OCI-LY1 (cell line): ENCODE measurements at regions not wholly inside any gene's neighbourhood (a gene's known extent, or its start where the extent isn't known, plus 50 kb on each side); places are given as distances from the start of the nearest gene placed in this dataset.

Experiments
- H2AFZ ChIP-seq: fragments of 200-600 bp; sonication (generic), shearing (Covaris generic); 2 replicates; pipeline ENCODE4 v1.6.0; 2014; ENCODE audit warnings: antibody characterized with exemption, mild to moderate bottlenecking, low read length
- H3F3A ChIP-seq: fragments of 200-600 bp; sonication (generic), shearing (Covaris generic); 2 replicates; pipeline ENCODE4 v1.6.0; 2014; ENCODE audit warnings: mild to moderate bottlenecking, antibody characterized with exemption, low read length, moderate library complexity; ENCODE audit not compliant: insufficient read depth
- H3K27ac ChIP-seq: fragments of 200-600 bp; sonication (generic); 2 replicates; pipeline ENCODE4 v1.5.1; 2014; ENCODE audit warnings: low read length, mixed run types, mild to moderate bottlenecking, low read depth; ENCODE audit not compliant: poor library complexity, severe bottlenecking
- H3K27me3 ChIP-seq: fragments of 200-600 bp; sonication (generic); 2 replicates; pipeline ENCODE4 v1.6.0; 2014; ENCODE audit warnings: antibody characterized with exemption, mild to moderate bottlenecking, low read length, moderate library complexity; ENCODE audit not compliant: insufficient read depth
- H3K36me3 ChIP-seq: fragments of 200-600 bp; sonication (generic); 2 replicates; pipeline ENCODE4 v1.6.1; 2014; ENCODE audit warnings: mild to moderate bottlenecking, antibody characterized with exemption, low read length, moderate library complexity, mixed read lengths; ENCODE audit not compliant: insufficient read depth
- H3K4me1 ChIP-seq: fragments of 200-600 bp; sonication (generic); 2 replicates; pipeline ENCODE4 v1.5.1; 2014; ENCODE audit warnings: mild to moderate bottlenecking, low read length, moderate library complexity; ENCODE audit not compliant: insufficient read depth, severe bottlenecking
- H3K4me2 ChIP-seq: fragments of 200-600 bp; sonication (generic), shearing (Covaris generic); 2 replicates; pipeline ENCODE4 v1.6.1; 2014; ENCODE audit warnings: low read length
- H3K4me3 ChIP-seq: fragments of 200-600 bp; sonication (generic); 2 replicates; pipeline ENCODE4 v1.5.1; 2014; ENCODE audit warnings: low read length, low read depth, mild to moderate bottlenecking, mixed read lengths; ENCODE audit not compliant: poor library complexity, severe bottlenecking
- H3K79me2 ChIP-seq: fragments of 200-600 bp; shearing (Covaris generic); 2 replicates; pipeline ENCODE4 v1.6.1; 2016; ENCODE audit warnings: mixed run types, low read length, mixed read lengths; ENCODE audit not compliant: insufficient read depth
- H3K9ac ChIP-seq: fragments of 200-600 bp; sonication (generic), shearing (Covaris generic); 2 replicates; pipeline ENCODE4 v1.6.1; 2014; ENCODE audit warnings: mild to moderate bottlenecking, low read length, mixed read lengths
- H3K9me2 ChIP-seq: fragments of 200-600 bp; sonication (generic), shearing (Covaris generic); 2 replicates; pipeline ENCODE4 v1.6.1; 2014; ENCODE audit warnings: low read depth, mild to moderate bottlenecking, low read length, mixed read lengths
- H3K9me3 ChIP-seq: fragments of 200-600 bp; shearing (Covaris generic); 2 replicates; pipeline ENCODE4 v1.6.1; 2014; ENCODE audit warnings: low read length, mixed read lengths
- H4K20me1 ChIP-seq: fragments of 200-600 bp; sonication (generic), shearing (Covaris generic); 2 replicates; pipeline ENCODE4 v1.6.0; 2016; ENCODE audit warnings: mild to moderate bottlenecking, low read length; ENCODE audit not compliant: insufficient read depth
- EZH2 ChIP-seq: fragments of 200-600 bp; sonication (generic), shearing (Covaris generic); IDR thresholded peaks from 2 replicates; pipeline ENCODE4 v1.8.0; 2017; ENCODE audit warnings: borderline replicate concordance, mixed run types, mild to moderate bottlenecking, antibody characterized with exemption, low read length, moderate library complexity, mixed read lengths
- TF ChIP-seq, protein P1 (sequence below): fragments of 200-600 bp; sonication (generic), shearing (Covaris generic); IDR thresholded peaks from 2 replicates; pipeline ENCODE4 v1.5.1; 2017; ENCODE audit warnings: mild to moderate bottlenecking, antibody characterized with exemption, low read length, moderate library complexity, mixed read lengths

DNA sequence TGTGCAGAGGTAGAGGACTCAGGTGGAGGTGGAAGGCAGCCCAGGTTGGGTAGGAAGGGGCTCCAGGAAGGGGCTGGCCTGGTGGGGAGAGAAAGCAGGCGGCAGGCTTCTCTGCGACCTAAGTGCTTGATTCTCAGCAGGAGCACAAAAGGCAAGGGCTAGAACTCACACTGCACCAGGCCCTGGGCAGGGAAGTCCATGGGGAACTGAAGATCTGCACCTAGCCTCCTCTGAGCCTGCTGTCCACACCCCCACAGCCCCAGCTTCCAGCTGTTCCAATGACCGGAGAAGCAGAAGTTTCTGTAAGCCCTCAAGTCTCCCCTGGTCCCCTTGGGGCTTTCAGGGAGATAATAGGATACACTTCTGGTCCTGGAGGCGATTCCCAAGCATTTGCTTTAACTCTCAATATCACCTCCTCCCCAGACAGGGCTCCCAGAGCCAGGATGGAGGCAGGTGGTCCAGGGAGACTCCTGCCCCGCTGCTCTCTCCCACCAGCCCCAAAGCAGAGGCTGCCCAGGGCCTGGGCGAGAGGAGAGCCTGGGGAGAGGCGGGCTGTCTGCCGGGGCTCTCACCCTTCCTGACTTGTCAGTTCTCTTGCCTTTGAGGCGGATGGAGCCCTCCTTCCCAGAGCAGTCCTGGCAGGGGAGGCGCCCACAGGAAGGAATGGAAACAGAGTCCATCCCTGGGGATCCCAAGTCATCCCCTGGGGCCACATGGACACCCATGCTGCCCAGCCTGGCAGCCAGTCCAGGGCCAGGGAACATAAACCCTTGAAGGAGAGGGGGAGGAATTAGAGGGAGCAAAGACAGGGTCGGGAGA, 126.0 kb downstream of the RBFOX3 start:
- no peak overlapping the region for H3K4me2 ChIP-seq
- no peak overlapping the region for H3K9ac ChIP-seq
- TF ChIP-seq, protein P1, sequence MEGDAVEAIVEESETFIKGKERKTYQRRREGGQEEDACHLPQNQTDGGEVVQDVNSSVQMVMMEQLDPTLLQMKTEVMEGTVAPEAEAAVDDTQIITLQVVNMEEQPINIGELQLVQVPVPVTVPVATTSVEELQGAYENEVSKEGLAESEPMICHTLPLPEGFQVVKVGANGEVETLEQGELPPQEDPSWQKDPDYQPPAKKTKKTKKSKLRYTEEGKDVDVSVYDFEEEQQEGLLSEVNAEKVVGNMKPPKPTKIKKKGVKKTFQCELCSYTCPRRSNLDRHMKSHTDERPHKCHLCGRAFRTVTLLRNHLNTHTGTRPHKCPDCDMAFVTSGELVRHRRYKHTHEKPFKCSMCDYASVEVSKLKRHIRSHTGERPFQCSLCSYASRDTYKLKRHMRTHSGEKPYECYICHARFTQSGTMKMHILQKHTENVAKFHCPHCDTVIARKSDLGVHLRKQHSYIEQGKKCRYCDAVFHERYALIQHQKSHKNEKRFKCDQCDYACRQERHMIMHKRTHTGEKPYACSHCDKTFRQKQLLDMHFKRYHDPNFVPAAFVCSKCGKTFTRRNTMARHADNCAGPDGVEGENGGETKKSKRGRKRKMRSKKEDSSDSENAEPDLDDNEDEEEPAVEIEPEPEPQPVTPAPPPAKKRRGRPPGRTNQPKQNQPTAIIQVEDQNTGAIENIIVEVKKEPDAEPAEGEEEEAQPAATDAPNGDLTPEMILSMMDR, result no peak
- no peak for TF ChIP-seq EZH2
- H3K4me3 ChIP-seq, result no peak overlapping the region
- H3F3A ChIP-seq, result no peaks in the 10 kb centered on the region
- H3K36me3 ChIP-seq, result no peaks in the 10 kb centered on the region
- H3K27me3 ChIP-seq, result peaks cover 3% of the 10 kb centered on the region; the same call in 1 of the 2 replicates
- no peak overlapping the region for H2AFZ ChIP-seq
- no peaks in the 10 kb centered on the region for H3K9me3 ChIP-seq
- H3K4me1 ChIP-seq, result no peaks in the 10 kb centered on the region
- H3K27ac ChIP-seq, result no peak overlapping the region
- no peaks in the 10 kb centered on the region for H4K20me1 ChIP-seq
- H3K79me2 ChIP-seq, result no peaks in the 10 kb centered on the region
- no peaks in the 10 kb centered on the region for H3K9me2 ChIP-seq

- Histone ChIP-seq H3K36me3 (no peaks in the 10 kb centered on the region), H4K20me1 (no peaks in the 10 kb centered on the region), H3K27me3 (peaks cover 3% of the 10 kb centered on the region), H3K4me3 (no peak overlapping the region), H3K9me2 (no peaks in the 10 kb centered on the region), H3K4me2 (no peak overlapping the region), H2AFZ (no peak overlapping the region), H3F3A (no peaks in the 10 kb centered on the region), H3K79me2 (no peaks in the 10 kb centered on the region), H3K4me1 (no peaks in the 10 kb centered on the region), H3K9me3 (no peaks in the 10 kb centered on the region), H3K9ac (no peak overlapping the region), H3K27ac (no peak overlapping the region)
- no peak for TF ChIP-seq EZH2
- TF ChIP-seq, protein P1, result no peak
Measured at GRCh38 chr17:79483842-79484241, 127.0 kb downstream of the RBFOX3 start.

DNA sequence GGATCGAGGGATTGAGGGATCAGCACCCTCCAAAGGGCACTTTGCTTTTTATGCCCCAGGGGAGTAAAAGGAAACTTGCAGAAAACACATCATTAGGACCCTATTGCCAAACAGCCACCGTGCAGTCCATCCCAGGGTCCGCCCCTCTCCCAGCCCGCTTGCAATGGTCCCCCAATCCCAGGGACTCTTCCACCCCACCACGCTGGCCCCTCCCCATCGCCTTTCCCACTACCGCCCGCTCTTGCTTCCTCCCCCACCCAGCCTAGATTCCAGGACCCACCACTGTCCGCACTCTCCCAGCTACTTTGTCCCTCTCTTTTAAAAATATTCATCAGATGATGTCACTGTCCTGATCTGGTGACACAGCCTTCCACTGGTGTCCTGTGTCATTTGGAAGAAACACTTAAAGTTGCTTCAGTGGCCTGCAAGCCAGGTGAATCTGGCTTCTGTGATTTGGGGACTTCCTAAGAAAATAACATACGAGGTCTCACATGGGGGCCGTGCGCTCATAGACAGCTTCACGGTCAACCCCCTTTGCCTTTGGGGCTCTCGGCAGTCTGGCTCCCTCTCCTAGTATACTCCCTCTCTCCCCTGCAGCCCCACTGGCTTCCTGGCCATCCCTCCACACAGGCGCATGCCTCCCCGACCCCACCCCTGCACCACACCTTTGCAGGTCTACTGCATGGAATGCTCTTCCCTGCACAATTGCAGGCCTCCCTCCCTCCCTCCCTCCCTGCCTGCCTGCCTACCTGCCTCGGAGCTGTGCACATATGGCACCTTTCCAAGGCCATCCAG, 127.9 kb downstream of the RBFOX3 start:
- H3K4me2 ChIP-seq, result no peak overlapping the region
- H2AFZ ChIP-seq, result no peak overlapping the region
- H3K9me2 ChIP-seq, result no peaks in the 10 kb centered on the region
- H3K4me3 ChIP-seq, result no peak overlapping the region
- no peaks in the 10 kb centered on the region for H3F3A ChIP-seq
- H3K4me1 ChIP-seq, result no peaks in the 10 kb centered on the region
- H3K79me2 ChIP-seq, result no peaks in the 10 kb centered on the region
- H3K9ac ChIP-seq, result no peak overlapping the region
- H3K9me3 ChIP-seq, result no peaks in the 10 kb centered on the region
- TF ChIP-seq, protein P1, result no peak
- TF ChIP-seq EZH2, result no peak
- peaks cover 2% of the 10 kb centered on the region for H3K27me3 ChIP-seq
- H4K20me1 ChIP-seq, result no peaks in the 10 kb centered on the region
- no peak overlapping the region for H3K27ac ChIP-seq
- no peaks in the 10 kb centered on the region for H3K36me3 ChIP-seq
